Sigmoid colon (tissue), 6 donors: ENCODE measurements at regions not wholly inside any gene's neighbourhood (a gene's known extent, or its start where the extent isn't known, plus 50 kb on each side); places are given as distances from the start of the nearest gene placed in this dataset.

ENCODE experiments used
- DNase-seq: peaks from one replicate; pipeline ENCODE4 v3.0.0-alpha.2; 2019
- H3K27ac ChIP-seq, 4 donors: fragments of 200-600 bp; sonication (generic); one replicate each; pipeline ENCODE4 v1.5.1; 2016 to 2019; ENCODE audit warnings: mild to moderate bottlenecking in 1 of 4
- H3K27me3 ChIP-seq, 3 donors: fragments of 200-600 bp; sonication (generic); one replicate each; pipeline ENCODE4 v1.5.1; 2019; ENCODE audit warnings: mild to moderate bottlenecking in 1 of 3
- H3K36me3 ChIP-seq, 4 donors: fragments of 200-600 bp; sonication (generic); one replicate each; pipeline ENCODE4 v1.5.1; 2016 to 2019
- H3K4me1 ChIP-seq, 4 donors: fragments of 200-600 bp; sonication (generic); one replicate each; pipeline ENCODE4 v1.5.1; 2017 to 2019
- H3K4me3 ChIP-seq, 4 donors: fragments of 200-600 bp; sonication (generic); one replicate each; pipeline ENCODE4 v1.5.1; 2017 to 2019; ENCODE audit warnings: mild to moderate bottlenecking in 2 of 4, moderate library complexity in 1 of 4
- H3K9me3 ChIP-seq, 4 donors: fragments of 200-600 bp in 3 of 4; sonication (generic) in 3 of 4; one replicate each; pipeline versions ENCODE4 v1.5.1 to v1.6.1; 2013 to 2019
- CTCF ChIP-seq, 4 experiments: fragments of 450-650 bp in 3 of 4; fragments of 200-600 bp in 1 of 4; IDR thresholded peaks; one replicate each; pipeline ENCODE4 v1.5.1; 2016 to 2019; ENCODE audit warnings: antibody characterized with exemption in 4 of 4, mild to moderate bottlenecking in 3 of 4, moderate library complexity in 2 of 4
- EP300 ChIP-seq, 4 donors: sonication (generic); formaldehyde crosslinking; IDR thresholded peaks; one replicate each; pipeline ENCODE4 v1.6.1; 2017; ENCODE audit warnings: antibody characterized with exemption in 4 of 4
- POLR2A ChIP-seq, 2 donors: fragments of 450-650 bp; IDR thresholded peaks; one replicate each; pipeline ENCODE4 v1.6.1; 2016; ENCODE audit warnings: antibody characterized with exemption in 2 of 2, mild to moderate bottlenecking in 2 of 2, moderate library complexity in 2 of 2
- POLR2AphosphoS5 ChIP-seq, 4 donors: sonication (generic); formaldehyde crosslinking; IDR thresholded peaks; one replicate each; pipeline ENCODE4 v1.6.1; 2017; ENCODE audit warnings: antibody characterized with exemption in 4 of 4
- WGBS, 2 donors: extraction: QIAGEN DNeasy Blood & Tissue Kit; methylation state at CpG; one replicate each; pipeline ENCODE4 v1.1.7; 2013; 5-methylcytosine and 5-hydroxymethylcytosine counted together
- intact Hi-C: fragments of 100-400 bp; cut with DNase I; formaldehyde crosslinking; loops from one replicate; pipeline ENCODE4 v1.15.1; 2023
- donor health status: healthy with polysubstance abuse.
- donor health status: healthy.

GRCh38 chr9:135258461-135258860, 171.0 kb downstream of the OLFM1 start:
- Histone ChIP-seq H3K4me1 (no peaks in the 10 kb centered on the region), H3K36me3 (no peaks in the 10 kb centered on the region), H3K27me3 (peaks cover 0 to 38% (median 10%) of the 10 kb centered on the region in 3 donors), H3K9me3 (no peaks in the 10 kb centered on the region), H3K4me3 (no peak overlapping the region), H3K27ac (no peak overlapping the region)
- no peak for TF ChIP-seq EP300 (IDR thresholded peaks at IDR 0.05)
- TF ChIP-seq CTCF (IDR thresholded peaks at IDR 0.05) = no peak
- no peak for TF ChIP-seq POLR2A (IDR thresholded peaks at IDR 0.05)
- no peak for TF ChIP-seq POLR2AphosphoS5 (IDR thresholded peaks at IDR 0.05)
- intact Hi-C loops = no loop called here
- WGBS, 2 donors = 93 to 95% methylated on average over 23 of the region's 23 CpGs
- no peak for DNase-seq

DNA sequence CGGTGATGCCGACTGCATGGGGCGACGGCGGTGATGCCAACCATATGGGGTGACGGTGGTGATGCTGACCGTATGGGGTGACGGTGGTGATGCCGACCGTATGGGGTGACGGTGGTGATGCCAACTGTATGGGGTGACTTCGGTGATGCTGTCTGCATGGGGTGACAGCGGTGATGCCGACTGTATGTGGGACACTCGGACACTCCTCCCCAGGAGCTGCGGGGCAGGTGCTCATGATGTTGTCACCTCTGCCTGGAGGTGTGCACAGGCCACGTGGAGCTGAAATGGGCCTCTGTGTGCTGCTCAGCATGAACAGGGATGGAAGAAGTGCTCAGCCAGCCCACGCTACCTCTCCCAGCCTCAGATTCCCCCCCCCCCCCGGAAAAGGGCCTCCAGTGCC, 171.8 kb downstream of the OLFM1 start:
- Histone ChIP-seq H3K4me1 (no peaks in the 10 kb centered on the region), H3K27ac (no peak overlapping the region), H3K9me3 (no peaks in the 10 kb centered on the region), H3K36me3 (no peaks in the 10 kb centered on the region), H3K4me3 (no peak overlapping the region), H3K27me3 (peaks cover 0 to 42% (median 10%) of the 10 kb centered on the region in 3 donors)
- intact Hi-C loops = no loop called here
- 86 to 92% methylated on average over 19 of the region's 19 CpGs for WGBS, 2 donors
- no peak for DNase-seq
- TF ChIP-seq POLR2A (IDR thresholded peaks at IDR 0.05) (no peak), EP300 (IDR thresholded peaks at IDR 0.05) (no peak), POLR2AphosphoS5 (IDR thresholded peaks at IDR 0.05) (no peak), CTCF (IDR thresholded peaks at IDR 0.05) (no peak)

- H3K4me3 ChIP-seq = no peak overlapping the region
- H3K9me3 ChIP-seq = no peaks in the 10 kb centered on the region
- no peaks in the 10 kb centered on the region for H3K4me1 ChIP-seq
- H3K27ac ChIP-seq = no peak overlapping the region
- 71 to 74% methylated on average over 35 of the region's 35 CpGs for WGBS, 2 donors
- intact Hi-C loops = no loop called here
- DNase-seq = no peak
- no peaks in the 10 kb centered on the region for H3K36me3 ChIP-seq
- peaks cover 0 to 51% (median 13%) of the 10 kb centered on the region in 3 donors for H3K27me3 ChIP-seq
- TF ChIP-seq POLR2AphosphoS5 (IDR thresholded peaks at IDR 0.05) (no peak), POLR2A (IDR thresholded peaks at IDR 0.05) (no peak), CTCF (IDR thresholded peaks at IDR 0.05) (no peak), EP300 (IDR thresholded peaks at IDR 0.05) (no peak)
Observed at GRCh38 chr9:135260221-135261180, 173.0 kb downstream of the OLFM1 start.

DNA sequence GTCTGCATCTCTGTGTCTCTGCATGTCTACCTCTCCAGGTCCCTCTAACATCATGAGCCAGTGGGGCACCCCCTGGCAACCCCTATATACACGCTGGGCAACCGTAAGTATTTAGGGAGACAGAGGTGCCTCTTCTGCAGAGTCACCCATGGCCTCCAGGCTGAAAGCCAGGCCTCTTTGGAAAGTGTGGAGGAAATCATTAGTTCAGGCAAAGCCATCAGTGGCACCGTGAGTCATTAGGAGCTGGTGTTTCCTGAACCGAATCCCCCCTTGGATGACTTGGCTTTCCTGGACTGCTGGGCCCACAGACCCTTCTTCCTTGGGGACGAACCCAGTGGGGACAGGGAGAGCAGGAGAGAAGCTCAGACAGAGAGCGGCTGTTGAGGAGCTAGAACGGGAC, 174.8 kb downstream of the OLFM1 start:
- Histone ChIP-seq H3K9me3 (no peaks in the 10 kb centered on the region), H3K27ac (no peak overlapping the region), H3K4me1 (no peaks in the 10 kb centered on the region), H3K36me3 (no peaks in the 10 kb centered on the region), H3K4me3 (no peak overlapping the region), H3K27me3 (peaks cover 0 to 59% (median 21%) of the 10 kb centered on the region in 3 donors)
- DNase-seq = no peak
- no peak for TF ChIP-seq POLR2A (IDR thresholded peaks at IDR 0.05)
- no peak for TF ChIP-seq CTCF (IDR thresholded peaks at IDR 0.05)
- TF ChIP-seq EP300 (IDR thresholded peaks at IDR 0.05) = no peak
- no peak for TF ChIP-seq POLR2AphosphoS5 (IDR thresholded peaks at IDR 0.05)
- 60 to 71% methylated on average over 7 of the region's 7 CpGs for WGBS, 2 donors
- intact Hi-C loops = no loop called here
